ENCODE measurements at regions not wholly inside any gene's neighbourhood (a gene's known extent, or its start where the extent isn't known, plus 50 kb on each side); places are given as distances from the start of the nearest gene placed in this dataset.

GRCh38 chr10:55220975-55221374, 419.9 kb upstream of the PCDH15 start:
- no peak for DNase-seq (ENCODE audit: low read depth in 1 of 2, low spot score in 1 of 2)
- no peak overlapping the region for H3K27ac ChIP-seq (replicated peaks)
- H3K4me3 ChIP-seq (replicated peaks; ENCODE audit: insufficient read depth, low read length): no peak overlapping the region
- no peaks in the 10 kb centered on the region for H3K27me3 ChIP-seq (ENCODE audit: insufficient read depth, poor library complexity, severe bottlenecking)
- no peak for TF ChIP-seq GABPA (IDR thresholded peaks at IDR 0.05; ENCODE audit: low read depth)
- TF ChIP-seq POLR2AphosphoS5 (IDR thresholded peaks at IDR 0.05; ENCODE audit: low read depth): no peak
- TF ChIP-seq SPI1 (IDR thresholded peaks at IDR 0.05; ENCODE audit: borderline replicate concordance, low read depth): no peak
- TF ChIP-seq REST (IDR thresholded peaks at IDR 0.05; ENCODE audit: insufficient replicate concordance, low read depth): no peak
- TF ChIP-seq CTCF (IDR thresholded peaks at IDR 0.05; ENCODE audit: insufficient read depth, low read length): no peak

- Histone ChIP-seq H3K4me3 (replicated peaks; ENCODE audit: insufficient read depth, low read length) (no peak overlapping the region), H3K27ac (replicated peaks) (no peak overlapping the region), H3K27me3 (ENCODE audit: insufficient read depth, poor library complexity, severe bottlenecking) (no peaks in the 10 kb centered on the region)
- TF ChIP-seq GABPA (IDR thresholded peaks at IDR 0.05; ENCODE audit: low read depth) (no peak), REST (IDR thresholded peaks at IDR 0.05; ENCODE audit: insufficient replicate concordance, low read depth) (no peak), SPI1 (IDR thresholded peaks at IDR 0.05; ENCODE audit: borderline replicate concordance, low read depth) (no peak), POLR2AphosphoS5 (IDR thresholded peaks at IDR 0.05; ENCODE audit: low read depth) (no peak), CTCF (IDR thresholded peaks at IDR 0.05; ENCODE audit: insufficient read depth, low read length) (no peak)
- DNase-seq (ENCODE audit: low read depth in 1 of 2, low spot score in 1 of 2): no peak
These were observed 414.7 kb upstream of the PCDH15 start for GRCh38 chr10:55215699-55216098.

- DNase-seq (ENCODE audit: low read depth in 1 of 2, low spot score in 1 of 2): no peak
- H3K27me3 ChIP-seq (ENCODE audit: insufficient read depth, poor library complexity, severe bottlenecking): no peaks in the 10 kb centered on the region
- TF ChIP-seq GABPA (IDR thresholded peaks at IDR 0.05; ENCODE audit: low read depth): no peak
- TF ChIP-seq CTCF (IDR thresholded peaks at IDR 0.05; ENCODE audit: insufficient read depth, low read length): no peak
- no peak for TF ChIP-seq POLR2AphosphoS5 (IDR thresholded peaks at IDR 0.05; ENCODE audit: low read depth)
- no peak for TF ChIP-seq SPI1 (IDR thresholded peaks at IDR 0.05; ENCODE audit: borderline replicate concordance, low read depth)
- no peak for TF ChIP-seq REST (IDR thresholded peaks at IDR 0.05; ENCODE audit: insufficient replicate concordance, low read depth)
These were observed 413.6 kb upstream of the PCDH15 start for GRCh38 chr10:55214608-55215007.

More at GRCh38 chr10:55214608-55215007, 413.6 kb upstream of the PCDH15 start:
- Histone ChIP-seq H3K4me3 (replicated peaks; ENCODE audit: insufficient read depth, low read length) (no peak overlapping the region), H3K27ac (replicated peaks) (no peak overlapping the region)

Data from HL-60 (cell line).